ENCODE measurements at regions not wholly inside any gene's neighbourhood (a gene's known extent, or its start where the extent isn't known, plus 50 kb on each side); places are given as distances from the start of the nearest gene placed in this dataset.

- TF ChIP-seq CTCF (IDR thresholded peaks at IDR 0.05; ENCODE audit: poor library complexity) (no peak), EZH2 (IDR thresholded peaks at IDR 0.05; ENCODE audit: borderline replicate concordance) (no peak), EZH2phosphoT487 (IDR thresholded peaks at IDR 0.05; ENCODE audit: low read depth, severe bottlenecking, unreplicated experiment) (no peak)
These were observed 138.8 kb upstream of the RREB1 start for GRCh38 chr6:6968731-6969552.
